GM18867 (cell line): ENCODE measurements at regions not wholly inside any gene's neighbourhood (a gene's known extent, or its start where the extent isn't known, plus 50 kb on each side); places are given as distances from the start of the nearest gene placed in this dataset.

Source experiments
- ATAC-seq: cut with Tn5 transposase; IDR thresholded peaks from one replicate; pipeline ENCODE4 v1.9.1; 2021; ENCODE audit warnings: mild to moderate bottlenecking, moderate library complexity; ENCODE audit not compliant: unreplicated experiment

- no peak for ATAC-seq
Observed at GRCh38 chr1:30516485-30516858, 206.9 kb downstream of the MATN1 start.

GRCh38 chr1:30515755-30516484 is 207.5 kb downstream of the MATN1 start:
- no peak for ATAC-seq

GRCh38 chr1:30514945-30515344 is 208.4 kb downstream of the MATN1 start:
- no peak for ATAC-seq

- ATAC-seq = no peak
Observed at GRCh38 chr1:30514137-30514654, 209.2 kb downstream of the MATN1 start.

- ATAC-seq = no peak
Observed at GRCh38 chr1:30513396-30514136, 209.8 kb downstream of the MATN1 start.

- no peak for ATAC-seq
Observed at GRCh38 chr1:30512914-30513265, 210.5 kb downstream of the MATN1 start.

GRCh38 chr1:30511991-30512913 is 211.1 kb downstream of the MATN1 start:
- ATAC-seq = no peak

GRCh38 chr1:30511563-30511962 is 211.8 kb downstream of the MATN1 start:
- ATAC-seq = no peak

- ATAC-seq = no peak
Observed at GRCh38 chr1:30511106-30511505, 212.3 kb downstream of the MATN1 start.

- no peak for ATAC-seq
Observed at GRCh38 chr1:30509670-30510069, 213.7 kb downstream of the MATN1 start.

GRCh38 chr1:30508611-30509010 is 214.8 kb downstream of the MATN1 start:
- no peak for ATAC-seq

- no peak for ATAC-seq
Observed at GRCh38 chr1:30508175-30508448, 215.3 kb downstream of the MATN1 start.

GRCh38 chr1:30507401-30508174 is 215.8 kb downstream of the MATN1 start:
- no peak for ATAC-seq

GRCh38 chr1:30507016-30507312 is 216.4 kb downstream of the MATN1 start:
- ATAC-seq = no peak

- ATAC-seq = no peak
Observed at GRCh38 chr1:30506291-30507015, 216.9 kb downstream of the MATN1 start.

- ATAC-seq = no peak
Observed at GRCh38 chr1:30505853-30506252, 217.5 kb downstream of the MATN1 start.

GRCh38 chr1:30492451-30492850 is 230.9 kb downstream of the MATN1 start:
- no peak for ATAC-seq

- no peak for ATAC-seq
Observed at GRCh38 chr1:30491831-30492230, 231.6 kb downstream of the MATN1 start.

- ATAC-seq = no peak
Observed at GRCh38 chr1:30490554-30491053, 232.8 kb downstream of the MATN1 start.

- ATAC-seq = no peak
Observed at GRCh38 chr1:30489737-30490389, 233.5 kb downstream of the MATN1 start.
